GM21737 (cell line): ENCODE measurements at regions not wholly inside any gene's neighbourhood (a gene's known extent, or its start where the extent isn't known, plus 50 kb on each side); places are given as distances from the start of the nearest gene placed in this dataset.
"Not testable (repeated sequence)": the region's sequence is repeated elsewhere in the genome, so short reads cannot be mapped to it uniquely, and the experiment has no call there.

ENCODE experiments used
- ATAC-seq: cut with Tn5 transposase; IDR thresholded peaks from one replicate; pipeline ENCODE4 v1.9.1; 2021; ENCODE audit warnings: mild to moderate bottlenecking, moderate library complexity; ENCODE audit not compliant: unreplicated experiment

DNA sequence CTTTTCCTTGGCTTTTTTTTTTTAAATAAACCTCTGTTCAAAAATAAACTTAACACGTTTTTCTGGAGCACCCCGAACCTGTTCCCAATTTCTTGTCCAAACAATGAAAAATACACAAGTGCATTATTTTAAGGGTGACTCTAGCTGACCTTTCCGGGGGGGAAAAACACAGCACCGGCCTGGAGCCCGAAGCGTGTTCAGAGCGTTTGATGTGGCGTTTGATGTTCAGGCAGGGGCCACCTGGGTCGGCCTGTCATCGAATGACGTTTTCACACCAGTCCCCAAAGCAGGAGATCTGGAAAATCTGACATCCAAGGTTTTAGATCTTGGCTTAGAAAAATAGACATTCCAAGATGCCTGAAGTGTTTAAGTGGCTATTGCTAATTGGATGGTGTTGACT, 282.1 kb downstream of the SHOX start:
- ATAC-seq, result no peak

DNA sequence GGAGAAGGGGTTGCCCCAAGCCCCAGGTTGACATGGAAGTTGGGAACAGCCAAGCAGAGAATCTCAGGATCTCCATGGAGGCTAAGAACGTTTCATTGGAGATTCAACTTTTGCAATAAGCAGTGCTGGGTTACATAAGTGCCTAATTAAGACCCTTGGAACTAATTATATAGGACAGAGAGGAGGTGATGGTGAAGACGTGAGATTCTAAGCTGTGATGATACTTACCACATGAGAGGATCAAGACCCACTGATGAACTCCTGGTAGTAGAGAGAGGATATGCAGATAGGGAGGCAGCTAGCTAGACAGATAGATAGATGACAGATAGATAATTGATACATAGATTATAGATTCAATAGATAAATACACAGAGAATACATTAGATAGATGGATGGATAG, 278.5 kb downstream of the SHOX start:
- ATAC-seq, result not testable (repeated sequence)

DNA sequence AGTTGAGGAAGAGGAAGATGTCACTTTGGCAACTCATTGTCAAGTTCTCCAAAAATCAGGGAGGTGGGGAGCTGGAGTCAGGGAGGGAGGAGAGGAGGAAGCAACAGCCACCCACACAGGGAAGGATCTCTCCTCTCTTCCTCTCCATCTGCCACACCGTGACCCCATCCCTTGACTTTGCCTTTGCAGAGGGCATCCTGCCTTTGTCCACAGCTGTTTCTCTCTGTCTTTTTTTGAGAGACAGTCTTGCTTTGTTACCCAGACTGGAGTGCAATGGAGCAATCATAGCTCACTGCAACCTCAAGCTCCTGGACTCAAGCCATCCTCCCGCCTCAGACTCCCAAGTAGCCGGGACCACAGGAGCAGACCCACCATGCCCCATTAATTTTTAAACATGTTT, 276.0 kb downstream of the SHOX start:
- ATAC-seq, result no peak

DNA sequence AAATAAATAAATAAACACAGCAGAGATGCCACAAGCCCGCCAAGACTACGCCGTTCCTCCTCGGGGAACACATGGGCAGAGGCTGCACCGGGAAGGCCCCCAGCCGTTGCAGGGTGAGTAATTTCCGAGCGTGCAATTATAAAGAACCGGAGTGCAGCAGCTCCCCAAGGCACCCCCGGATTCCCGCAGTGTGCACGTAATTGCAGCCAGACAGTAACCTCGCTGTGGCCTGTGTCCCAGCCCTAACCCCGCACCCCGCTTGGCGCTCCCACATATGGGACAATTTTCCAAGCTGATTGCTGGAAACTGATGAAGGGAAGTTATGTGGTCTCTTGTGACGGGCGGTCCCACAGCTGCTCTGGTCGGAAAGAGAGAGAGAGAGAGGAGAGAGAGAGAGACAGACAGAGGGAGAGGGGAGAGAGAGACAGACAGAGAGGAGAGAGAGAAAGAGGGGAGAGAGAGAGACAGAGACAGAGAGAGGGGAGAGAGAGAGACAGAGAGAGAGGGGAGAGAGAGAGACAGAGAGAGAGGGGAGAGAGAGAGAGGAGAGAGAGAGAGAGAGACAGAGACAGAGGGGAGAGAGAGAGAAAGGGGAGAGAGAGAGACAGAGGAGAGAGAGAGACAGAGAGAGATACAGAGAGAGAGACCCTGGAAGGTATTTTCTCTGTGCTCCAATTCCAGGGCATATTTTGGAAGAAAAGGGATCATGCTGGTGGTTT, 275.4 kb downstream of the SHOX start:
- ATAC-seq, result no peak

DNA sequence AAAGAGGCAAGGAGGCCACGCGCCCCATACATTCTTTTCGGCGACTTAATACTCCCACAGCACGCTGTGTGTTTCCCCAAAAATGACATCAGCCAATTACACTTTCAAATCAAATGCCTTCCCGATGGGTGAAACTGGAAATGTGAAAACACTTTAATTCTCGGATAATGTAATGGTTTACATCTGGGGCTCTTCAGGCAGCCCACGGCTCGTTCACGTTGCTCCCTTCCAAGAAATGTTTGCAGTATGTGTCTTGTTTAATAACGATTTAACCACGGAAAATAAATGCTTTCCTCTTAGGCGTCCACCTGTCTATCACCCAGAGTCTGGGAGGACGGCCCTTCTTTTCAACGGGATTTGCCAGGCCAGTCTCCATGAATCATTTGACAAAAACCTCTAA, 272.5 kb downstream of the SHOX start:
- ATAC-seq, result no peak

DNA sequence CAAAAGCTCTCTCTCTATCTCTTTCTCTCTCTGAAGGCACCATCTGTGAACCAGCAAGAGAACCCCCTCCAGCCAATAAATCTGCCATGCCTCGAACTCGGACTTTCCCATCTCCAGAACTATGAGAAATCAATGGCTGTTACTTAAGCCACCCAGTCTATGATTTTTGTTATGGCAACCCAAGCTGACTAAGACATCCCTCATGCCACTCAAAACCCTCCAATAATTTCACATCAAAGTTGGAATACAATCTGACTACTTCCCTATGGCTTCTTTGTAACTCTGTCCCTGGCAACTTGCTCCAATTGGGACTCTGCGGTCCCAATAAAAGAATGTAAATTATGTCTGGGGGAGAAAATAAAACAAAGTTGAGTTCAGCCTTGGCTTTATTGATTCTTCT, 265.7 kb downstream of the SHOX start:
- ATAC-seq, result no peak

DNA sequence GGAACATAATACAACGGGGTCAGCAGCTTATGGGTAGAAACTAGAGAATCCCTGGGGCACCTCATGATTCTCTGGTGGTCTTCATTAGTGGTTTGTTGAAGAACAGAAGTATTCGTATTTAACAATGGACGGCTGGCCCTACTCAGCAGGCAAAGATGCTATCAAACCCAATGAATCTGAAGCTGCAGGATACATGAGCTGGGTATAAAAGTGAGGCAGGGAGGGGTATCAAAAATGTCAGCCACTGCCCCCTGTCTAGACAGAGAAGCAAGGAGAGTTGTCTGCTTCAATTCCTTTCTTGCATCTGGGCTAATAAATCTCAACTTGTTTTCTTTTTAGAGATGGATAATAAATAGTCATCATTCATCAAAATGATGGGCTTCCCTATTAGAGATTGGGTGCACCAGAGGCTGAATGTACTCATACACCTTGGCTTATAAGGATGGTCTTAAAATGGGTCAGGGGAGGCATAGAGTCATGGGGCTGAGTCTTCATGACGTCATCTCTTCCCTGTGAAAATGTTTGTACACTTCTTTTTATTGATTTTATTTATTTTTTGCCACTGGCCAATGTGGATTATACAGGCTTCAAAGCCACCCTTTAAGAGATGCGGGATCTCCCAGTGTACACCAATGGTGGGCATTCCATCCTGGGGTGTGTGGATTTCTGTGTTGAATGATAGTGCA, 259.5 kb downstream of the SHOX start:
- ATAC-seq, result no peak

DNA sequence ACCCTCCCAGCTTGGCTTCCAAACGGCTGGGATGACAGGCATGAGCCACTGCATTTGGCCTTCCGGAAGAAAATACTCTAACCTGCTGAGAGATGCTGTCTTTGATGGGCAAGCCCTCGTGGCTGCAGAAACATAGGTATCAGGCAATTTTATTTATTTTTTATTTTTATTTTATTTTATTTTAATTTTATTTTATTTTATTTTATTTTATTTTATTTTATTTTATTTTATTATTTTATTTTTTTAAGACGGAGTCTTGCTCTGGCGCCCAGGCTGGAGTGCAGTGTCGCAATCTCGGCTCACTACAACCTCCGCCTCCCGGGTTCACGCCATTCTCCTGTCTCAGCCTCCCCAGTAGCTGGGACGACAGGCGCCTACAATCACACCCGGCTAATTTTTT, 257.1 kb downstream of the SHOX start:
- ATAC-seq, result not testable (repeated sequence)

DNA sequence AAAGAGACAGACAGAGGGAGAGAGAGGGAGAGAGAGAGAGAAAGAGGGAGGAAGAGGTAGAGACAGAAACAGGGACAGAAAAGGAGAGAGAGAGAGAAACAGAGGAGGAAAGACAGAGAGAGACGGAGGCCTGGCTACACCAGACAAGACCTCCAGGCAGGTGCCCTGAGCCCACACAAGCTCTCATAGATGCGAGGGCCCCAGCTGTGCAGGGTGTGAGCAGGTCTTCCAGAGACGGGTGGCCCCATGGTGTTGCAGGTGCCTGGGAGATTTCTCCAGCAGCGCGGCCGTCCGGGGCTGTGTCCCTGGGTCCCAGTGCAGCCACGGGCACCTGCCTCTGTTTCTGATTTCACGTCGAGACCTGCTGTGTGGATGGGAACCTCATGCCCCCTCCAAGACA, 253.0 kb downstream of the SHOX start:
- ATAC-seq, result no peak

DNA sequence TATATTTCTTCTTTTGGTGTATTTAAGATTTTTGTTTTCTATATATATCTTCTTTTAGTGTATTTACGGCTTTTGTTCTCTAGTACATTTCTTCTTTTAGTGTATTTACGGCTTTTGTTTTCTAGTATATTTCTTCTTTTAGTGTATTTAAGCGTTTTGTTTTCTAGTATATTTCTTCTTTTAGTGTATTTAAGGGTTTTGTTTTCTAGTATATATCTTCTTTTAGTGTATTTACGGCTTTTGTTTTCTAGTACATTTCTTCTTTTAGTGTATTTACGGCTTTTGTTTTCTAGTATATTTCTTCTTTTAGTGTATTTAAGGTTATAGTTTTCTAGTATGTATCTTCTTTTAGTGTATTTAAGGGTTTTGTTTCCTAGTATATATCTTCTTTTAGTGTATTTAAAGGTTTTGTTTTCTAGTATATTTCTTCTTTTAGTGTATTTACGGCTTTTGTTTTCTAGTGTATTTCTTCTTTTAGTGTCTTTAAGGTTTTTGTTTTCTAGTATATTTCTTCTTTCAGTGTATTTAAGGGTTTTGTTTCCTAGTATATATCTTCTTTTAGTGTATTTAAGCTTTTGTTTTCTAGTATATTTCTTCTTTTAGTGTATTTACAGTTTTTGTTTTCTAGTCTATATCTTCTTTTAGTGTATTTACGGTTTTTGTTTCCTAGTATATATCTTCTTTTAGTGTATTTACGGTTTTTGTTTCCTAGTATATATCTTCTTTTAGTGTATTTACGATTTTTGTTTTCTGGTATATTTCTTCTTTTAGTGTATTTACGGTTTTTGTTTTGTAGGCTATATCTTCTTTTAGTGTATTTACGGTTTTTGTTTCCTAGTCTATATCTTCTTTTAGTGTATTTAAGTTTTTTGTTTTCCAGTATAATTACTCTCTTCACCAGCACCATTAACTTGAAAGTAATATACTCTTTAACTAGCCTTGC, 249.4 kb downstream of the SHOX start:
- ATAC-seq, result not testable (repeated sequence)

DNA sequence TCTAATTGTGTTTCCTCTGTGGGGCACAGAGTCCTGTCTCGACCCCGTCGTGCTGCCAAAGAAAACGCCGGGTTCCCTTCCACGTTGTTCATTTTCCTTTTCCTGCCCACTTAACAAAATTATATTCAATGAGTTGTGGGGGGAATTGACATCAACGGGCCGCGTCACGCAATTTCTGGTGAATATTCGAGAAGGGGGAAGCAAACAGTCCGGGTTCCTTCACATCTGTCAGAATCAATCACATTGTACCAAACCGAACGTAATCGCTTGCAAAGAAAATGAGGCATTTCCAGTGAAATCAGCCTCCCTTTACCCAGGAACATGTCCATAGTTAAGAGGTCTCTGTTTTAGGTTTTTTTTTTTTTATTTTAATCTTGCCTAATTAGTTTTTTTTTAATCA, 243.5 kb downstream of the SHOX start:
- no peak for ATAC-seq

DNA sequence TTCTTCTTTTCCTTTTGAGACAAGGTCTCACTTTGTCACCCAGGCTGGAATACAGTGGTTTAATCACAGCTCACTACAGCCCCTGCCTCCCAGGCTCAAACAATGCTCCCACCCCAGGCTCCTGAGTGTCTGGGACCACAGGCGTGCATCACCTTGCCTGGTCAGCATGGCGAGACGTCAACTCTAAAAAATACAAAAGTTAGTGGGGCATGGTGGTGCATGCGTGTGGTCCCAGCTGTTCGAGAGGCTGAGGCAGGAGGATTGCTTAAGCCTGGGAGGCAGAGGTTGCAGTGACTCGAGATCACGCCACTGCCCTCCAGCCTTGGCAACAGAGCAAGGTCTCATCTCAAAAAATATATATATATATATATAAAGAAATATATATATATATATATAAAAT, 242.4 kb downstream of the SHOX start:
- ATAC-seq, result no peak

DNA sequence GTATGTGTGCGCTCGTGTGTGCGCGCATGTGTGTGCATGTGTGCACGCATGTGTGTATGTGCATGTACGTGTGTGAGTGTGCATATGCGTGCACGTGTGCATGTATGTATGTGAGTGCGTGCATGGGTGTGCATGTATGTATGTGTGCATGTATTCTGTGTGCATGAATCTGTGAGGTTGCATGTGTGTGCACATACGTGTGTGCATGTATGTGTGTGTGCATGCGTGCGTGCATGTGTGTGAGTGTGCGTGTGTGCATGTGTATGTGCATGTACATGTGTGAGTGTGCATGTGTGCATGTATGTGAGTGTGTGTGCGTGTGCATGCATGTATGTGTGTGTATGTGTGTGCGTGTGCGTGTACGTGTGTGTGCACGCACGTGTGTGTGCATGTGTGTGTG, 241.5 kb downstream of the SHOX start:
- no peak for ATAC-seq

DNA sequence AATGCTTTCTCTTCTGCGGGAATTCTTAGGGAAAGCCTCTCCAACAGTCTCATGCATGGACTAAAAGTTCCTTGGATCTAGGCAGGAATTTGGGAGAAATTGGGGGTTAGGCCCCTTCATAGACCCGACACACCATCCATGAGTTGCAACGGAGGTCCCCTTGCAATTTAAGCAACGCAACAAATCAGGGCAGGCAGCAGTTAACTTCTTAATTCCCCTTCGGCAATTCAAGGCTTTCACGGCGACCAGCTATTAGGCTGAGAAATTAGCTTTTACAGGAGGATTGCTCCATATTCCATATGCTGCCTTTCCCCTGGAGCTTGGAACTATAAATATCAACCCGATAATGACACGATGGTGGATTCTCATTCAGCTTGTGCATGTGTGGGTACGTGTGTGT, 241.0 kb downstream of the SHOX start:
- no peak for ATAC-seq

DNA sequence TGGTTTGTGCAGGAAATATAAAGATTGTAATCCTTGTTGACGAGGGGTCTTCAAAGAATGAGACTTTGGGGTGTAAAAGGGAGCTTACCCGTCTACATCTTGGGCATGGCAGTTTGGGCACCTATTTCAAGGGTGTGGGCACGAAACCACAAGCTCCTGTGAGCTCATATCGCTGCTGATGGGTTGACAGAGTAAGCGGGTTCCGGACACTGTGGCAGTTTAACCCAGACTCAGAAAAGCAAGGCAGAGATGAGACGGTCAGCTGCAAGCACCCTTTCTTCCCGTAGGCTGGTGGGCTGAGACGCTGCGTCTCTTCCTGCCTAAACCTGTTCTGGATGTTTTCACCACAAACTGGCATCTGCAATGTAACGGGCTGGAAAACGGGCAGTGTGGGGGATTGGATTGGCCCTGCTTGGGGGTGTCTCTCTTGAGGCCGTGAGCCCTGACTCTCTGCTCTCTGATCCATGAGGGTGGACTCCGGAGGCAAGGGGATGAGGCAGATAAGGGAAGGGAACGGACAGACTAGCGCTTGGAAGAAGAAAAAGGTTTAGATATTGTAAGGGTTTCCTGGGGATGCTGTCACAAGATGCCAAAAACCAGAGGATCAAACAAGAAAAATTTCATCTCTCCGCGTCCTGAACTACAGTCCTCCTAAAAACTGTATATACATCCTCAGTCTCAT, 237.5 kb downstream of the SHOX start:
- no peak for ATAC-seq

DNA sequence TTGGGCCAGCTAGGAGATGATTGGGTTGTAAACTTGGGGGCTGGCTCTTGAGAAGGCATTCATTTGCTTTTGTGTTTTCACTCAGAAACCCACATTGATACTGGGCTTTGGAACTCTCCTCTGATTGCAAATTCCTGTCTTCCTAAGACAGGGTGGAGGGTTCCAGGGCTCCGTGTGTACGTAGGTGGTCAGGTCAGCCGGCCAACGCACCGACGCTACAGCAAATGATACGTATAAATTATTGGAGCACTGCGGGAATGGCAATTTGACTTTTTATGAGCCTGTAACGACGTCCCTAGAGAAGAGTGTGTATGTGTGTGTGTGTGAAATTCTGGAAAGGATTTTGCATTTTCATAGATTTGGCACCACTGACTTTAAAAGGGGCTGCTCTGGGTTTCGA, 236.9 kb downstream of the SHOX start:
- no peak for ATAC-seq

DNA sequence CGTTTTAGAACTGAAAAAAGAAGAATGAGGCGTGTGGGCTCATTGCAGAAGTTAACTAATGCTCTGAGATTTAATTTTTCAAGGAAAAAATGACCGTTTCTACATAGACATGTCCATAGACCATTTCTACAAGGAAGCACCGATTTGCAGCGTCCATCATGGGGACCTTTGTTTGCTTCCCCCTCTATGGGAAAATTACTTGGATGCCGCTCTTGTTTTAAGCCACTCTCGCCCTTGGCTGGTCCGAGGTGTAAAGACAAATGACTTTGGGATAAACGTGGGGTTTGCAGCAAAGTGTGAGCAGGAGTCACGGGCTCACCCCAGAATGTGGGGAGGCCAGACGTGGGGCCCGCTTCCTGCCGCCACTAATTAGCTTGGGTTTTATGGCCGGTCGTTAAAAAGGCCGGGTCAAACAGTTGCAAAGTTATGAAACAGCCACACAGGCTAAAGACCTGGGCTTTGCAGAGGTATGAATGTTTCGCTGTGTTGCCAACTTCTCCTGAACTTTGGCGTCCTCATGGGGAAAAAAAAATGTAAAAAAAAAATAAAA, 235.9 kb downstream of the SHOX start:
- no peak for ATAC-seq

DNA sequence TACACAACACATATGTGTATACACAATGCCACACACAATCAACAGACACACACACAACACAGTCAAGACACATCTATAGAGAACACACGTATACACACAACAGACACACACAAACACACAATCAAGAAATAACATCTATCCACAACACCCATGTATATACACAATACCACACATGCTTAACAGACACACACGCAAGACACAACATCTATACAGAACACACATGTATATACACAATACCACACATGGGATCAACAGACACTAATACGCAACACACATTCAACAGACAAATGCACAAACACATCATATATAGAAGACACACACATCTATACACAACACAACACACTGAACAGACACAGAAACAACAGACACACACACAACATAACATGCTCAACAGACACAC, 234.8 kb downstream of the SHOX start:
- ATAC-seq, result no peak

DNA sequence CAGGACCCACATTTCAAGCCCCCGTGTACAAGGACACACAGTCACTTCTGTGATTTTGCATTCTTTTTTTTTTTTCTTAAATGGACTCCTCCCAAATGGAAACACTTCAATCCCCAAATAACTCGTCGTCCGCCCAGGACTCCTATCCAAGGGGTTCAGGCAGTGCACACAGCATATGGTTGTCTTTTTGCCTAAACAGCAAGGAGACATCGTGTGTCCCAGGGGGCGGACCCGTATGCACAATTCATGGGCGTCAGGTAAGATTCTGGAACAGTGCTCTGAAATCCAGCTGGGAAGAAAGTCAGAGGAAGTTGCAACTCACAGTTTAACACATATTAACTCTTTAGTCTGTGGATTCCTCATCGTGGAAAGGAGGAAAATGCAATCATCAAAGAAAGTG, 231.3 kb downstream of the SHOX start:
- ATAC-seq, result no peak

DNA sequence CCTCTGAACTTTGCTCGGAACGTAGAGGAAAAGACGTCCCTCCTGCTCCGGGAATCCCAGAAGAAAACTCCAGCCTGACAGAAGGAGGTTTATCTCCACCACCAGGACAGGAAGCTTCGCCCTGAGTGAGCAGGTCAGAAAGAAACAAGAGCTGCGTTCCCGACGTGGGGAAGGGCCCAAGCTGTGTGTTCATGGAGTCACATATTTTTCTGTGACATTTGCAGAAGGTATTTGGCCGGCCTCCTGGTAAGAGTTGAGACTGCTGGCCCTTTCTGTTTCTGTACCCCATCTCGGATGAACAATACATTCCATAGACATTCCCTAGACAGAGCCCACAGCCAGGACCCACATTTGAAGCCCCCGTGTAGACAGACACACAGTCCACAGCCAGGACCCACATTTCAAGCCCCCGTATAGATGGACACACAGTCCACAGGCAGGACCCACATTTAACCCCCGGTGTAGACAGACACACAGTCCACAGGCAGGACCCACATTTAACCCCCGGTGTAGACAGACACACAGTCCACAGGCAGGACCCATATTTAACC, 230.8 kb downstream of the SHOX start:
- ATAC-seq, result no peak

DNA sequence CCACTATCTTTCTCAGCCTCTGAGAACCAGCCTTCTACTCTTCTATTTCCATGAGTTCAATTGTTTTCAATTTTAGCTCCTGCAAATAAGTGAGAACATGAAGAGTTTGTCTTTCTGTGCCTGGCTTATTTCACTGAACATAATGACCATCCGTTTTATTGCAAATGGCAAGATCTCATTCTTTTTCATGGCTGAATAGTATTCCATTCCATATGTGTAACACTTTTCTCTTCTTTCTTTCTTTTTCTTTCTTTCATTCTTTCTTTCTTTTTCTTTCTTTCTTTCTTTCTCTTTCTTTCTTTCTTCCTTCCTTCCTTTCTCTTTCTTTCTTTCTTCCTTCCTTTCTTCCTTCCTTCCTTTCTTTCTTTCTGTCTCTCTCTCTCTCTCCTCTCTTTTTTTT, 228.7 kb downstream of the SHOX start:
- ATAC-seq, result no peak
